ENCODE measurements at regions not wholly inside any gene's neighbourhood (a gene's known extent, or its start where the extent isn't known, plus 50 kb on each side); places are given as distances from the start of the nearest gene placed in this dataset.
"Not testable (repeated sequence)": the region's sequence is repeated elsewhere in the genome, so short reads cannot be mapped to it uniquely, and the experiment has no call there.

DNA sequence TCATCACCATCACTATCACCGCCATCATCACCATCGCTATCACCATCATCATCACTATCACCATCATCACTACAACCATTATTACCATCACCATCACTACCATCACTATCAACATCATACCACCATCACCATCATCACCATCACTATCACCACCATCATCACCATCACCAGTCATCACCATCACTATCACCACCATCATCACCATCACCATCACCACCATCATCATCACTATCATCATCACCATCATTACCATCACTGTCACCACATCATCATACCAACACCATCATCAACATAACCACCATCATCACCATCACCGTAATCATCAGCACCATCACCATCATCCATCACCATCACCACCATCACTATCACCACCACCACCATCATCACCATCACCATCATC lies 213.8 kb downstream of the ALG10 start:
- TF ChIP-seq, protein P1, sequence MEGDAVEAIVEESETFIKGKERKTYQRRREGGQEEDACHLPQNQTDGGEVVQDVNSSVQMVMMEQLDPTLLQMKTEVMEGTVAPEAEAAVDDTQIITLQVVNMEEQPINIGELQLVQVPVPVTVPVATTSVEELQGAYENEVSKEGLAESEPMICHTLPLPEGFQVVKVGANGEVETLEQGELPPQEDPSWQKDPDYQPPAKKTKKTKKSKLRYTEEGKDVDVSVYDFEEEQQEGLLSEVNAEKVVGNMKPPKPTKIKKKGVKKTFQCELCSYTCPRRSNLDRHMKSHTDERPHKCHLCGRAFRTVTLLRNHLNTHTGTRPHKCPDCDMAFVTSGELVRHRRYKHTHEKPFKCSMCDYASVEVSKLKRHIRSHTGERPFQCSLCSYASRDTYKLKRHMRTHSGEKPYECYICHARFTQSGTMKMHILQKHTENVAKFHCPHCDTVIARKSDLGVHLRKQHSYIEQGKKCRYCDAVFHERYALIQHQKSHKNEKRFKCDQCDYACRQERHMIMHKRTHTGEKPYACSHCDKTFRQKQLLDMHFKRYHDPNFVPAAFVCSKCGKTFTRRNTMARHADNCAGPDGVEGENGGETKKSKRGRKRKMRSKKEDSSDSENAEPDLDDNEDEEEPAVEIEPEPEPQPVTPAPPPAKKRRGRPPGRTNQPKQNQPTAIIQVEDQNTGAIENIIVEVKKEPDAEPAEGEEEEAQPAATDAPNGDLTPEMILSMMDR (IDR thresholded peaks at IDR 0.05; ENCODE audit: control extremely low read depth, extremely low read depth, low read depth, missing control alignments), result no peak
- CTCF ChIA-PET, result no interaction called here
- DNase-seq (ENCODE audit: extremely low spot score), result no peak
- POLR2A ChIA-PET, result no interaction called here

DNA sequence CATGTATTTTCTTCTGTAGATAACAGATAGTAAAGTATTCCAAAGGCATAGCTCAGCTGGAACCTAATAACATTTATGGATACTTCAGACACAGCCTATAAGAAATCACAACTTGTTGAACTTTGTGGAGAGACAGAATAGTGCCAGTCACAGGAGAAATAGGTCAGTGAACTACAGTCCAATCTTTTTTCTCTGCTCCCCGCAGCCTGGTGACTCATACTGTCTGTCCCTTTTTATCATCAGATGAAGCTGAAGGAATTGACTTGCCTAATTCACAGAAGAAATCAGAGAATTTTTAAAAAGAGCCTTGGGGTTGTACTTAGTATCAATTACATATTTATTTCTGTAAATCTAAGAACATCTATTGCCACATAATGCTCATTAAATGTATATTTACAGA lies 222.3 kb downstream of the ALG10 start:
- ChIA-PET POLR2A (no interaction called here), CTCF (no interaction called here)
- TF ChIP-seq, protein P1 (IDR thresholded peaks at IDR 0.05; ENCODE audit: control extremely low read depth, extremely low read depth, low read depth, missing control alignments), result no peak
- no peak for DNase-seq (ENCODE audit: extremely low spot score)

DNA sequence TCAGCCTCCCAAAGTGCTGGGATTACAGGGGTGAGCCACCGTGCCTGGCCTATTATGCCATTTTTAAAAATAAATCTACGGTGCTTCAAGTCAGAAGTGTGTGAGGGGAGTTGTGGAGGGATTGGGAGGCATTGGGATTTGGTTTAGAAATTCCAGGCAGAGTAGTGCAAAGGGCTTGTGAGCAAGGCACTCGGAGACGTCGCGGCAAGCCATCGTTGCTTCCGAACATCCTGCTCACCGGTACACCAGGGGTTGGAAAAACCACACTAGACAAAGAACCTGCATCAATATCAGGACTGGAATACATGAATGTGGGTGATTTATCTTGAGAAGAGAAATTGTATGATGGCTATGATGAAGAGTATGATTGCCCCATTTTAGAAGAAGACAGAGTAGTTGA lies 227.0 kb downstream of the ALG10 start:
- POLR2A ChIA-PET, result no interaction called here
- no peak for DNase-seq (ENCODE audit: extremely low spot score)
- TF ChIP-seq, protein P1 (IDR thresholded peaks at IDR 0.05; ENCODE audit: control extremely low read depth, extremely low read depth, low read depth, missing control alignments), result no peak
- CTCF ChIA-PET, result no interaction called here

DNA sequence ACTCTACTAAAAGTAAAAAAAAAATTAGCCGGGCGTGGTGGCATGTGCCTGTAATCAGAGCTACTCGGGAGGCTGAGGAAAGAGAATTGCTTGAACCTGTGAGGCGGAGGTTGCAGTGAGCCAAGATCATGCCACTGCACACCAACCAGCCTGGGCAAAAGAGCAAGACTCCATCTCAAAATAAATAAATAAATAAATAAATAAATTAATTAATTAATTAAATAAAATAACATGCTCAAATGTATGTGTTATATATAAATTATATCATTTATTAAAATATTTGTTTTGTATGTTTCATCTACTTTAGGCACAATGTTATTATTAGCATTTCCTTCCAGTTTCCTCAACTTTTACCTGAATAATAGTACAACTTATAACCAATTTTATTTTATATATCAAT lies 229.6 kb downstream of the ALG10 start:
- POLR2A ChIA-PET; DNase-seq (ENCODE audit: extremely low spot score); CTCF ChIA-PET: not testable (repeated sequence)

DNA sequence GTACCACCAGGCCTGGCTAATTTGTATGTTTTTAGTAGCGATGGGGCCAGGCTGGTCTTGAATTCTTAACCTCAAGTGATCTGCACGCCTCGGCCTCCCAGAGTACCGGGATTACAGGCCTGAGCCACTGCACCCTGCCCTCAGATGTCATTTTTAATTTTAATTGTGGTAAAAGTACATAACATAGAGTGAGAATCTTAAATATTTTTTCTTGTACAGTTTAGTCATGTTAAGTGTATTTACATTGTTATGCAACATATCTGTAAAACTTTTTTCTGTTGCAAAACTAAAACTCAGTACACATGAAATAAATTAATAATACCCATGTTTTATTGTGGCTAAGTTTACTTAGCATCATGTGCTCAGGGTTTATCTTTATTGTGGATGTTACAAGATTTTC lies 231.4 kb downstream of the ALG10 start:
- POLR2A ChIA-PET, result no interaction called here

DNA sequence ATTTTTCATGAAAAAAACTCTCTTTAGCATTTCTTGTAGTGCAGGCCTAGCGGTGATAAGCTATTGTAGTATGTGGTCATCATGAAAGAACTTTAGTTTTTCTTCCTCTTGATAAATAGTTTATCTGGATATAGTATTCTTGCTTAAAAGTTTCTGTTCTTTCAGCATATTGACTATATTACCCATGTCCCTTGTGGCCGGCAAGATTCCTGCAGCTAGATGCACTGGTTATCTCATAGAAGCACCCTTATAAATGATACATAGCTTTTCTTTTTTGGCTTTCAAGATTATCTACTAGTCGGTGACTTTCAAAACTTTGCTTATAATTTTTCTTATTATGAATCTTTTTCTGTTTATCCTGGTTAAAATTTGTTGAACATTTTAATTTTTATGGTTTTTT lies 234.8 kb downstream of the ALG10 start:
- POLR2A ChIA-PET, result no interaction called here
- TF ChIP-seq, protein P1 (IDR thresholded peaks at IDR 0.05; ENCODE audit: control extremely low read depth, extremely low read depth, low read depth, missing control alignments), result no peak

More for the DNA sequence above, 231.4 kb downstream of the ALG10 start:
- no peak for DNase-seq (ENCODE audit: extremely low spot score)
- CTCF ChIA-PET, result no interaction called here
- TF ChIP-seq, protein P1 (IDR thresholded peaks at IDR 0.05; ENCODE audit: control extremely low read depth, extremely low read depth, low read depth, missing control alignments), result no peak

DNA sequence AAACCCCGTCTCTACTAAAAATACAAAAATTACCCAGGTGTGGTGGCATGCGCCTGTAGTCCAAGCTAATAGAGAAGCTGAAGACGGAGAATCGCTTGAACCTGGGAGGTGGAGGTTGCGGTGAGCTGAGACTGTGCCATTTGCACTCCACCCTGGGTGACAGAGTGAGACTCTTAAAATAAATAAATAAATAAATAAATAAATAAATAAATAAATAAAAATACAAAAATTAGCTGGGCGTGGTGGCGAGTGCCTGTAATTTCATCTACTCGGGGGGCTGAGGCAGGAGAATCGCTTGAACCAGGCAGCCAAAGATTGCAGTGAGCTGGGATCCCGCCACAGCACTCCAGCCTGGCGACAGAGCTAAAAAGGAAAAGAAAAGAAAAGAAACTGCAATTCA lies 239.8 kb downstream of the ALG10 start:
- DNase-seq (ENCODE audit: extremely low spot score); POLR2A ChIA-PET; CTCF ChIA-PET: not testable (repeated sequence)

More for the DNA sequence above, 234.8 kb downstream of the ALG10 start:
- CTCF ChIA-PET, result no interaction called here
- no peak for DNase-seq (ENCODE audit: extremely low spot score)

DNA sequence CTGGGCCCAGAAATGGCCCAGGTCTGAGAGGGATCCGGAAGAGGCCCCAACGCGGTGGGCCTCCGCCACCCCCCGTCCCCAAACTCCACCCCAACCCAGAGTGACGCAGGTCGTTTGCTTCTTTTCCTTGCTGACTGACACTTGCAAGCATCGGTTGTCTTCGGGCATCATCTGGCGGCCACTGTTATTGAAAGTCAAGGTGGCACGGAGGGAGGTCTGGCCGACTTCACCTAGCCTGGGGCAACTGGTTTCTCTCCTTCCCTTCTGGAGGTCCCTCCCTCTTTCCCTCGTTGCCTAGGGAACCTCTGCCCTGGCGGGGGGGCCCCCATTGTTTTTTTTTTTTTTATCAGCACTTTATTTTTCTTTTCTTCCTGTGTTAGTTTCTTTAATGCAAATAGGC lies 241.8 kb downstream of the ALG10 start:
- POLR2A ChIA-PET, result no interaction called here
- no peak for DNase-seq (ENCODE audit: extremely low spot score)
- CTCF ChIA-PET, result no interaction called here
- TF ChIP-seq, protein P1 (IDR thresholded peaks at IDR 0.05; ENCODE audit: control extremely low read depth, extremely low read depth, low read depth, missing control alignments), result no peak

DNA sequence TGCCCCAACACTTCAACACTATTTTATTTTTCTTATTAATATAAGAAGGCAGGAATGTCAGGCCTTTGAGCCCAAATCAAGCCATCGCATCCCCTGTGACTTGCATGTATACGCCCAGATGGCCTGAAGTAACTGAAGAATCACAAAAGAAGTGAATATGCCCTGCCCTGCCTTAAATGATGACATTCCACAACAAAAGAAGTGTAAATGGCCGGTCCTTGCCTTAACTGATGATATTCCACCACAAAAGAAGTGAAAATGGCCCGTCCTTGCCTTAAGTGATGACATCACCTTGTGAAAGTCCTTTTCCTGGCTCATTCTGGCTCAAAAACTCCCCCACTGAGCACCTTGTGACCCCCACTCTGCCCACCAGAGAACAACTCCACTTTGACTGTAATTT lies 251.4 kb downstream of the ALG10 start:
- not testable (repeated sequence) for DNase-seq (ENCODE audit: extremely low spot score)

More for the DNA sequence above, 251.4 kb downstream of the ALG10 start:
- CTCF ChIA-PET, POLR2A ChIA-PET: not testable (repeated sequence)
